Common myeloid progenitor, CD34-positive (primary cell): ENCODE measurements at regions not wholly inside any gene's neighbourhood (a gene's known extent, or its start where the extent isn't known, plus 50 kb on each side); places are given as distances from the start of the nearest gene placed in this dataset.
"Not testable (repeated sequence)": the region's sequence is repeated elsewhere in the genome, so short reads cannot be mapped to it uniquely, and the experiment has no call there.

Source experiments
- CTCF ChIA-PET: fragments of 350-600 bp; sonication (Branson Sonifier 250); formaldehyde crosslinking; loops from one replicate; lab custom pipeline; 2021; ENCODE audit warnings: antibody characterized with exemption; lab: Charles Lee
- POLR2A ChIA-PET: fragments of 350-600 bp; sonication (Branson Sonifier 250); formaldehyde crosslinking; loops from one replicate; lab custom pipeline; 2021; ENCODE audit warnings: antibody characterized with exemption; lab: Charles Lee
- DNase-seq, 3 donors: peaks; one replicate each; pipeline versions ENCODE4 v3.0.0 to v3.0.0-alpha.2; 2013
- H3K27ac ChIP-seq, 2 experiments: 1 replicate in 1 of 2; 2 replicates in 1 of 2; pipeline ENCODE4 v1.7.0; 2013; ENCODE audit warnings: inconsistent platforms in 2 of 2, low read length in 2 of 2, mild to moderate bottlenecking in 2 of 2, low read depth in 1 of 2, moderate library complexity in 1 of 2; ENCODE audit not compliant: severe bottlenecking in 2 of 2, insufficient read depth in 1 of 2, poor library complexity in 1 of 2
- H3K27me3 ChIP-seq, 5 experiments: replicated peaks in 2 of 5; 1 replicate in 3 of 5; 2 replicates in 2 of 5; pipeline versions ENCODE4 v1.6.1 to v1.7.0; 2013; ENCODE audit warnings: low read length in 4 of 5, mild to moderate bottlenecking in 2 of 5, moderate library complexity in 2 of 5, inconsistent platforms in 1 of 5; ENCODE audit not compliant: insufficient read depth in 5 of 5, control insufficient read depth in 4 of 5
- H3K36me3 ChIP-seq, 4 experiments: 1 replicate in 2 of 4; 2 replicates in 2 of 4; pipeline versions ENCODE4 v1.6.1 to v1.7.0; 2013; ENCODE audit warnings: low read length in 3 of 4, control low read depth in 1 of 4, mild to moderate bottlenecking in 1 of 4; ENCODE audit not compliant: control insufficient read depth in 4 of 4, insufficient read depth in 4 of 4
- H3K4me1 ChIP-seq, 4 experiments: 1 replicate in 3 of 4; 2 replicates in 1 of 4; pipeline versions ENCODE4 v1.6.1 to v1.7.1; 2013; ENCODE audit warnings: low read length in 3 of 4, mild to moderate bottlenecking in 3 of 4, control low read depth in 1 of 4, inconsistent platforms in 1 of 4, moderate library complexity in 1 of 4; ENCODE audit not compliant: control insufficient read depth in 4 of 4, insufficient read depth in 4 of 4; ENCODE audit errors: control extremely low read depth in 1 of 4
- H3K4me3 ChIP-seq, 7 experiments: 1 replicate in 4 of 7; 2 replicates in 3 of 7; pipeline versions ENCODE4 v1.5.1 to v1.7.0; 2013; ENCODE audit warnings: mild to moderate bottlenecking in 7 of 7, low read length in 6 of 7, moderate library complexity in 6 of 7, inconsistent platforms in 2 of 7, low read depth in 2 of 7, control low read depth in 1 of 7; ENCODE audit not compliant: insufficient read depth in 4 of 7, control insufficient read depth in 1 of 7; ENCODE audit errors: extremely low read depth in 1 of 7
- H3K9me3 ChIP-seq, 5 experiments: 1 replicate in 4 of 5; 2 replicates in 1 of 5; pipeline versions ENCODE4 v1.6.1 to v1.7.1; 2013; ENCODE audit warnings: low read length in 4 of 5, mild to moderate bottlenecking in 2 of 5, inconsistent platforms in 1 of 5, low read depth in 1 of 5, moderate library complexity in 1 of 5; ENCODE audit not compliant: control insufficient read depth in 4 of 5, insufficient read depth in 2 of 5; ENCODE audit errors: control extremely low read depth in 1 of 5
- whole genome bisulfite sequencing: methylation state at CpG from one replicate; pipeline ENCODE4 v1.1.5; 2013; ENCODE audit not compliant: insufficient coverage; 5-methylcytosine and 5-hydroxymethylcytosine counted together

DNA sequence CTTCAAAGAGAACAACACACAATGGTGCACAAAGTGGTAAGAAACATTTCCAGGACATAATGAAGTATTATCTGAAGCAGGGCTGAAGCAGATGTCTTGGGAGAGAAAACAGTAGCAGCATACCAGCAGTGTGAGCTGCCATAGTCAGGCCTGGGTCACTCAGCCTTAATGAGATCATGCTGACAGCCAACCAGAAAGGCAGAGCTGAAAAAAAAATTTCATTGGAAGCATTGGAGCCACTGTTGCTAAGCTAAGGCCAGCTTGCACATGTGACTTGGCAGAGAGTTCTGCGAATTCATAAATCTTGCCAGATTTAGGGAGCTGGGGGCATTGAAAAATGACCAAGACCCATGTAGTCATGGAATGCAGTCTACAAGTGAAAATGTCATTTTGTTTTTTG, 444.0 kb upstream of the PITX2 start:
- Histone ChIP-seq H3K36me3 (no peaks in the 10 kb centered on the region), H3K9me3 (no peaks in the 10 kb centered on the region), H3K4me1 (no peaks in the 10 kb centered on the region), H3K4me3 (no peak overlapping the region), H3K27ac (no peak overlapping the region), H3K27me3 (no peaks in the 10 kb centered on the region)
- ChIA-PET POLR2A (no interaction called here), CTCF (no interaction called here)
- no peak for DNase-seq
- 88% methylated on average over 1 of the region's 1 CpG for WGBS

- Histone ChIP-seq H3K36me3 (no peaks in the 10 kb centered on the region), H3K9me3 (no peaks in the 10 kb centered on the region), H3K4me3 (no peak overlapping the region), H3K27ac (no peak overlapping the region), H3K4me1 (no peaks in the 10 kb centered on the region), H3K27me3 (no peaks in the 10 kb centered on the region)
- DNase-seq: no peak
- no CpG with 5 or more reads among the region's 3 CpGs for WGBS
- ChIA-PET POLR2A (no interaction called here), CTCF (no interaction called here)
These were observed 446.0 kb upstream of the PITX2 start for GRCh38 chr4:111068883-111069282.

DNA sequence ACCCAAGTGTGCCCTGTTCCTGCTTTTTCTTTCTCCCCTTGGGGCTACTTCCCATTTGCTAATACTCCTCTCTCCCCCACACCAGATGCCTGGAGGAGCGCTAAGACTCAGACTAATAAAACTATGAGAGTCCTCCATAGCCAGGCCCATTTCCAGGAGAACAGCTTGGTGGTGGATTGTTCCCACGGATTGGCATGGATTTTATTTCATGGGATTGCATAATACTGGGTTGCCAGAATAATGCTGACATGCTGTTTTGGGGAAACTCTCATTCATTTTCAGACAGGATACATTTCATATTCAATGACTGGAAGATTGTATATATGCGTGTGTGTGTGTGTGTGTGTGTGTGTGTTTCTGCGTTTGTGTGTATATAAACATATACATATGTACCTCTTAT, 447.5 kb upstream of the PITX2 start:
- 100% methylated on average over 1 of the region's 4 CpGs for WGBS
- DNase-seq: no peak

GRCh38 chr4:111074523-111075114, 451.7 kb upstream of the PITX2 start:
- Histone ChIP-seq H3K36me3 (no peaks in the 10 kb centered on the region), H3K4me1 (no peaks in the 10 kb centered on the region), H3K4me3 (no peak overlapping the region), H3K27ac (no peak overlapping the region), H3K27me3 (no peaks in the 10 kb centered on the region), H3K9me3 (peaks cover 0 to 3% (median 0%) of the 10 kb centered on the region in 5 experiments)
- ChIA-PET CTCF (no interaction called here), POLR2A (no interaction called here)
- 94% methylated on average over 12 of the region's 12 CpGs for whole genome bisulfite sequencing
- DNase-seq: no peak

More for the DNA sequence above, 447.5 kb upstream of the PITX2 start:
- ChIA-PET CTCF (no interaction called here), POLR2A (no interaction called here)
- Histone ChIP-seq H3K4me3 (no peak overlapping the region), H3K27me3 (no peaks in the 10 kb centered on the region), H3K4me1 (no peaks in the 10 kb centered on the region), H3K9me3 (peaks cover 0 to 3% (median 0%) of the 10 kb centered on the region in 5 experiments), H3K36me3 (no peaks in the 10 kb centered on the region), H3K27ac (no peak overlapping the region)

GRCh38 chr4:111076299-111076698, 453.4 kb upstream of the PITX2 start:
- H3K36me3 ChIP-seq, H3K27ac ChIP-seq, H3K9me3 ChIP-seq, H3K4me1 ChIP-seq, H3K4me3 ChIP-seq, H3K27me3 ChIP-seq, DNase-seq, POLR2A ChIA-PET, CTCF ChIA-PET: not testable (repeated sequence)
- WGBS: no CpG with 5 or more reads among the region's 1 CpG

- ChIA-PET POLR2A (no interaction called here), CTCF (no interaction called here)
- DNase-seq: no peak
- no peak overlapping the region for H3K4me3 ChIP-seq
- H3K36me3 ChIP-seq: no peaks in the 10 kb centered on the region
- 17% methylated on average over 1 of the region's 1 CpG for WGBS
- no peaks in the 10 kb centered on the region for H3K9me3 ChIP-seq
- no peaks in the 10 kb centered on the region for H3K27me3 ChIP-seq
- no peaks in the 10 kb centered on the region for H3K4me1 ChIP-seq
- no peak overlapping the region for H3K27ac ChIP-seq
These were observed 485.3 kb upstream of the PITX2 start for GRCh38 chr4:111108153-111108552.

- WGBS: no CpG with 5 or more reads among the region's 3 CpGs
- POLR2A ChIA-PET: no interaction called here
- CTCF ChIA-PET: no interaction called here
These were observed 490.7 kb upstream of the PITX2 start for GRCh38 chr4:111113591-111113990.

More at GRCh38 chr4:111113591-111113990, 490.7 kb upstream of the PITX2 start:
- Histone ChIP-seq H3K27me3 (no peaks in the 10 kb centered on the region), H3K9me3 (no peaks in the 10 kb centered on the region), H3K4me1 (no peaks in the 10 kb centered on the region), H3K4me3 (no peak overlapping the region), H3K36me3 (no peaks in the 10 kb centered on the region), H3K27ac (no peak overlapping the region)
- no peak for DNase-seq
